Adrenal gland (tissue), 5 donors: ENCODE measurements at regions not wholly inside any gene's neighbourhood (a gene's known extent, or its start where the extent isn't known, plus 50 kb on each side); places are given as distances from the start of the nearest gene placed in this dataset.

ENCODE experiments used
- CTCF ChIP-seq, 6 experiments: fragments of 450-650 bp in 4 of 6; fragments of 200-600 bp in 2 of 6; sonication (generic) in 1 of 6; IDR thresholded peaks; 1 replicate in 5 of 6; 2 replicates in 1 of 6; pipeline versions ENCODE4 v1.5.1 to v1.8.0; 2016 to 2021; ENCODE audit warnings: antibody characterized with exemption in 6 of 6, mild to moderate bottlenecking in 2 of 6, moderate library complexity in 1 of 6
- POLR2A ChIP-seq, 2 donors: fragments of 450-650 bp; IDR thresholded peaks; one replicate each; pipeline ENCODE4 v1.6.1; 2017; ENCODE audit warnings: antibody characterized with exemption in 2 of 2, mild to moderate bottlenecking in 2 of 2, moderate library complexity in 1 of 2
- donor health status: DM: no; HTN: no; CAD: no.

GRCh38 chr13:79796136-79796535 is 315.2 kb downstream of the NDFIP2 start:
- TF ChIP-seq POLR2A (IDR thresholded peaks at IDR 0.05) (no peak), CTCF (IDR thresholded peaks at IDR 0.05) (no peak)
